Mononuclear cell (primary cell): ENCODE measurements at regions not wholly inside any gene's neighbourhood (a gene's known extent, or its start where the extent isn't known, plus 50 kb on each side); places are given as distances from the start of the nearest gene placed in this dataset.

ENCODE experiments used
- H3K27me3 ChIP-seq: 2 replicates; pipeline ENCODE4 v1.6.0; 2011; ENCODE audit warnings: low read length, control low read depth; ENCODE audit not compliant: insufficient read depth
- H3K4me1 ChIP-seq: 2 replicates; pipeline ENCODE4 v1.5.1; 2011; ENCODE audit warnings: mild to moderate bottlenecking, low read length, control low read depth; ENCODE audit not compliant: insufficient read depth
- H3K4me3 ChIP-seq: 2 replicates; pipeline ENCODE4 v1.5.1; 2011; ENCODE audit warnings: mild to moderate bottlenecking, low read length, moderate library complexity
- H3K9me3 ChIP-seq: 2 replicates; pipeline ENCODE4 v1.5.1; 2011; ENCODE audit warnings: low read depth, mild to moderate bottlenecking, control low read depth, low read length

GRCh38 chr14:54058505-54058904 lies 101.9 kb upstream of the BMP4 start:
- no peaks in the 10 kb centered on the region for H3K27me3 ChIP-seq
- no peaks in the 10 kb centered on the region for H3K4me1 ChIP-seq
- H3K4me3 ChIP-seq, result no peak overlapping the region
- no peaks in the 10 kb centered on the region for H3K9me3 ChIP-seq

GRCh38 chr14:54083549-54084239 lies 127.1 kb upstream of the BMP4 start:
- H3K4me3 ChIP-seq, result no peak overlapping the region
- no peaks in the 10 kb centered on the region for H3K4me1 ChIP-seq
- no peaks in the 10 kb centered on the region for H3K9me3 ChIP-seq
- H3K27me3 ChIP-seq, result no peaks in the 10 kb centered on the region

- Histone ChIP-seq H3K27me3 (no peaks in the 10 kb centered on the region), H3K4me3 (no peak overlapping the region), H3K9me3 (no peaks in the 10 kb centered on the region), H3K4me1 (no peaks in the 10 kb centered on the region)
Measured at GRCh38 chr14:54085232-54085761, 128.7 kb upstream of the BMP4 start.

- Histone ChIP-seq H3K4me3 (no peak overlapping the region), H3K9me3 (no peaks in the 10 kb centered on the region), H3K27me3 (no peaks in the 10 kb centered on the region), H3K4me1 (no peaks in the 10 kb centered on the region)
Measured at GRCh38 chr14:54085841-54086240, 129.2 kb upstream of the BMP4 start.

GRCh38 chr14:54086767-54087166 lies 130.1 kb upstream of the BMP4 start:
- Histone ChIP-seq H3K9me3 (no peaks in the 10 kb centered on the region), H3K27me3 (no peaks in the 10 kb centered on the region), H3K4me1 (no peaks in the 10 kb centered on the region), H3K4me3 (no peak overlapping the region)

GRCh38 chr14:54087376-54087775 lies 130.8 kb upstream of the BMP4 start:
- no peak overlapping the region for H3K4me3 ChIP-seq
- H3K4me1 ChIP-seq, result no peaks in the 10 kb centered on the region
- H3K9me3 ChIP-seq, result no peaks in the 10 kb centered on the region
- no peaks in the 10 kb centered on the region for H3K27me3 ChIP-seq

GRCh38 chr14:54088271-54088670 lies 131.6 kb upstream of the BMP4 start:
- H3K27me3 ChIP-seq, result no peaks in the 10 kb centered on the region
- no peaks in the 10 kb centered on the region for H3K4me1 ChIP-seq
- H3K9me3 ChIP-seq, result no peaks in the 10 kb centered on the region
- no peak overlapping the region for H3K4me3 ChIP-seq

GRCh38 chr14:54090274-54090673 lies 133.6 kb upstream of the BMP4 start:
- Histone ChIP-seq H3K4me1 (no peaks in the 10 kb centered on the region), H3K27me3 (no peaks in the 10 kb centered on the region), H3K4me3 (no peak overlapping the region), H3K9me3 (peaks cover 12% of the 10 kb centered on the region)

GRCh38 chr14:54094765-54095164 lies 138.1 kb upstream of the BMP4 start:
- Histone ChIP-seq H3K27me3 (no peaks in the 10 kb centered on the region), H3K4me1 (no peaks in the 10 kb centered on the region), H3K4me3 (no peak overlapping the region), H3K9me3 (peaks cover 23% of the 10 kb centered on the region)

- Histone ChIP-seq H3K27me3 (no peaks in the 10 kb centered on the region), H3K4me1 (no peaks in the 10 kb centered on the region), H3K4me3 (no peak overlapping the region), H3K9me3 (peaks cover 23% of the 10 kb centered on the region)
Measured at GRCh38 chr14:54098536-54098935, 141.9 kb upstream of the BMP4 start.

- Histone ChIP-seq H3K9me3 (no peaks in the 10 kb centered on the region), H3K4me3 (no peak overlapping the region), H3K4me1 (no peaks in the 10 kb centered on the region), H3K27me3 (no peaks in the 10 kb centered on the region)
Measured at GRCh38 chr14:54102051-54102456, 145.4 kb upstream of the BMP4 start.

- Histone ChIP-seq H3K27me3 (no peaks in the 10 kb centered on the region), H3K4me3 (no peak overlapping the region), H3K4me1 (no peaks in the 10 kb centered on the region), H3K9me3 (no peaks in the 10 kb centered on the region)
Measured at GRCh38 chr14:54102530-54102929, 145.9 kb upstream of the BMP4 start.

GRCh38 chr14:54104601-54105145 lies 148.0 kb upstream of the BMP4 start:
- no peak overlapping the region for H3K4me3 ChIP-seq
- no peaks in the 10 kb centered on the region for H3K27me3 ChIP-seq
- H3K4me1 ChIP-seq, result no peaks in the 10 kb centered on the region
- H3K9me3 ChIP-seq, result no peaks in the 10 kb centered on the region

- Histone ChIP-seq H3K9me3 (no peaks in the 10 kb centered on the region), H3K4me3 (no peak overlapping the region), H3K27me3 (no peaks in the 10 kb centered on the region), H3K4me1 (no peaks in the 10 kb centered on the region)
Measured at GRCh38 chr14:54105406-54105805, 148.8 kb upstream of the BMP4 start.

GRCh38 chr14:54105898-54106297 lies 149.3 kb upstream of the BMP4 start:
- Histone ChIP-seq H3K27me3 (no peaks in the 10 kb centered on the region), H3K4me3 (no peak overlapping the region), H3K9me3 (no peaks in the 10 kb centered on the region), H3K4me1 (no peaks in the 10 kb centered on the region)
